SJSA1 (cell line): ENCODE measurements at regions not wholly inside any gene's neighbourhood (a gene's known extent, or its start where the extent isn't known, plus 50 kb on each side); places are given as distances from the start of the nearest gene placed in this dataset.

Source experiments
- DNase-seq, 2 experiments: peaks; one replicate each; pipeline ENCODE4 v3.0.0-alpha.2; 2015 to 2020; ENCODE audit warnings: low spot score in 2 of 2, low read depth in 1 of 2
- H3K27ac ChIP-seq: fragments of 250-450 bp; sonication (Bioruptor Pico); 2 replicates; pipeline ENCODE4 v1.5.1; 2020; ENCODE audit warnings: mild to moderate bottlenecking, moderate library complexity
- H3K27me3 ChIP-seq: fragments of 250-450 bp; sonication (Bioruptor Pico); replicated peaks from 2 replicates; pipeline ENCODE4 v1.5.1; 2020; ENCODE audit warnings: mild to moderate bottlenecking, moderate library complexity
- H3K36me3 ChIP-seq: fragments of 250-450 bp; sonication (Bioruptor Pico); 2 replicates; pipeline ENCODE4 v1.5.1; 2020; ENCODE audit warnings: mild to moderate bottlenecking
- H3K4me1 ChIP-seq: fragments of 250-450 bp; sonication (Bioruptor Pico); replicated peaks from 2 replicates; pipeline ENCODE4 v1.6.1; 2021; ENCODE audit warnings: mild to moderate bottlenecking
- H3K4me3 ChIP-seq: fragments of 250-450 bp; sonication (Bioruptor Pico); 2 replicates; pipeline ENCODE4 v1.5.1; 2020; ENCODE audit warnings: mild to moderate bottlenecking
- H3K9me3 ChIP-seq: fragments of 250-450 bp; sonication (Bioruptor Pico); replicated peaks from 2 replicates; pipeline ENCODE4 v1.5.1; 2020; ENCODE audit warnings: mild to moderate bottlenecking

DNA sequence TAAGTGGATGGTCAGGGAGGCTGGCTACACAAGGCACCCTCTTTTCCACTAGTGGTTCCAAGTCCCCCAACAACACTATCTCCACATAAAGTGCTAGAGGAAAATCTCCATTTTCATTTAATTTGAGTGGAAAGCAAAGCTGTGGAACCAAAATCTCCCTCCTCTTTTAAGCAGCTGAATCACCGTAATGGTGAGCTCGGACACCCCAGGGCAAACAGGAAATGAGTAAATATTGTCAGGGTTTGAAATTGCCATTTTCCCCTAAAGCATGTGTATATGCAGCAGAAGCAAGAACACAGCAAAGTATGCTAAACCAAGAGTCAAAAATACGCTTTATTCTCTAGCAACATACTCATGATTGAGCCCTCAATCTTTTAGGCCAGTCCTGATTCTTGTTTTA, 143.7 kb downstream of the GPAM start:
- Histone ChIP-seq H3K9me3 (no peaks in the 10 kb centered on the region; the same call in 1 of the 2 replicates), H3K27ac (no peak overlapping the region), H3K4me3 (no peak overlapping the region), H3K36me3 (no peaks in the 10 kb centered on the region), H3K4me1 (no peaks in the 10 kb centered on the region), H3K27me3 (no peaks in the 10 kb centered on the region)
- DNase-seq: no peak

DNA sequence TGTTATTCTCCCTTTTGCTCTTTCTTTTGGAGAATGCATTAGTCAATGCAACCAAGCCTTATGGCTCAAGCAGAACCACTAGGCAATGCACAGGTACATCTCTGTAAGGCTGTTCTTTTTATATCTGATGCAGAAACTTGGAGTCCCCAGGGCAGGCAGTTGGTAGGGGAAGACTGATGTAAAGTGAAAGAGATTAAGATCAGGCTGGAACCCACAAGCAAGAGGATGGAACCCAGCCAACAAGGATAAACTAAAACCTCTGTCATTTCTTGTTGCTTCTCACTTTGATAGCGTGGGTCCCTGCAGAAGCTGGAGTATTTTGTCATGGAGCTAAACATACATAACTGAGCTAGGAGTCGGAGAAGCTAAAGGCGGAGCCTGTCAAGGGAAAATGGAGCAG, 142.9 kb downstream of the GPAM start:
- H3K4me3 ChIP-seq: no peak overlapping the region
- H3K9me3 ChIP-seq: no peaks in the 10 kb centered on the region
- H3K27ac ChIP-seq: no peak overlapping the region
- no peak for DNase-seq
- no peaks in the 10 kb centered on the region for H3K36me3 ChIP-seq
- no peaks in the 10 kb centered on the region for H3K4me1 ChIP-seq
- no peaks in the 10 kb centered on the region for H3K27me3 ChIP-seq

DNA sequence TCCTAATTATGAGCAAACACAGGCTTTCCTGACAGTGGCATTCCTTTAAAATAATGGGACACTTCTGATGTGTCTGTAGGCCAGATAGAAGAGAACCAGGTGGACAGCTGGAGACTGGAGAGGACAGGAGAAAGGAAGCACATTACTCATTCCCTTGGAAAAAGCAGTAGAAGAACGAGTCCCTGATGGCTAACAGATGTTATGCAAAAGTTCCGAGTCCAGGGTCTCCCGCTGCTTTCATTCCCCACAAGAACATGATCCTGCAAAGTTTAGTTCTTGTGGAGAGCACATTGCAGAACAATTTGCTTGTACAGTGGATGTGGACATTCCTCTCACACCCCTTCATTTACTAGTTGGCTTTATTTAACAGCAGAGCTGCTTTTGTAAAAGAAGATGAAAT, 137.6 kb downstream of the GPAM start:
- Histone ChIP-seq H3K27me3 (no peaks in the 10 kb centered on the region), H3K4me1 (no peaks in the 10 kb centered on the region), H3K9me3 (no peaks in the 10 kb centered on the region), H3K27ac (no peak overlapping the region), H3K4me3 (no peak overlapping the region), H3K36me3 (no peaks in the 10 kb centered on the region)
- DNase-seq: no peak

DNA sequence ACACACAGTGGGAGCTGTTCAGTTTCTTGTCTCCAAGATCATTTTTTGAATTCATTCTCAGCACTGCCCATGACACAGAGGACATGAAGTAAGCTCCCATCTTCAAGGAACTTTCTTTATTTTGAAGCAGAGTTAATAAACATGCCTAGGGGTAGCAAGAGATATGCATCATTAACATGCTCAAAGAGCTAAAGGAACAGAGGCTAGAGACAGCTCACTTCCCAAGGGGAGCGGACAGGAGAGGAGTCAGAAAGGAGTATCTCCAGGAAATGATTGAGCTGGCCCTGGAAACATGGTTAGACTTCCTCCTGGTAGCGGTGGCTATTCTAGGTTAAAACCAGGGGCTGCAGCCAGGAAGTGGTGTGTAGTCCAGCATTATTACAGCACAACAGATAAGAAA, 135.9 kb downstream of the GPAM start:
- no peaks in the 10 kb centered on the region for H3K4me1 ChIP-seq
- H3K9me3 ChIP-seq: no peaks in the 10 kb centered on the region
- 0 out of 2 replicates have a peak, but pooled peaks cover 4% of the 10 kb centered on the region for H3K27me3 ChIP-seq
- no peak overlapping the region for H3K27ac ChIP-seq
- no peaks in the 10 kb centered on the region for H3K36me3 ChIP-seq
- no peak overlapping the region for H3K4me3 ChIP-seq
- no peak for DNase-seq

DNA sequence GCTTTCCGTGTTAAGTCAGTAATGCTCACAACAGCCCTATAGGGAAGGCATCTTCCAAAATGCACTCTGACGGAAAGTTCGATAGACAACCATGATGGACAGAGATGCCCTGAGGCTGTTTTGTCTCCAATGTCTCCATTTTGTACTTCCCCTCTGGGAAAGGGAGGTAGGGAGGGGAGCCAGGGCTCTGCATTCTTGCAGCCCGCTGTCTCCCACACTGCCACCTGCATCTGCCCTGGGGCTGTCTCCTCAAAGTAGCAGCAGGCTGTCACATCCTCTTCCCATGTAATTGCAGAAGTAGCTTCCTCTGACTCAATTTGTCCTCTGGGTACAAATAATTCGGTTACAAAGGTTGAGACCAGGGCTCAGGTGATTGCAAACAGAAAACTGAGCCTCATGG, 131.4 kb downstream of the GPAM start:
- Histone ChIP-seq H3K27ac (no peak overlapping the region), H3K4me3 (no peak overlapping the region), H3K4me1 (no peaks in the 10 kb centered on the region), H3K9me3 (no peaks in the 10 kb centered on the region), H3K27me3 (0 out of 2 replicates have a peak, but pooled peaks cover 4% of the 10 kb centered on the region), H3K36me3 (no peaks in the 10 kb centered on the region)
- no peak for DNase-seq

DNA sequence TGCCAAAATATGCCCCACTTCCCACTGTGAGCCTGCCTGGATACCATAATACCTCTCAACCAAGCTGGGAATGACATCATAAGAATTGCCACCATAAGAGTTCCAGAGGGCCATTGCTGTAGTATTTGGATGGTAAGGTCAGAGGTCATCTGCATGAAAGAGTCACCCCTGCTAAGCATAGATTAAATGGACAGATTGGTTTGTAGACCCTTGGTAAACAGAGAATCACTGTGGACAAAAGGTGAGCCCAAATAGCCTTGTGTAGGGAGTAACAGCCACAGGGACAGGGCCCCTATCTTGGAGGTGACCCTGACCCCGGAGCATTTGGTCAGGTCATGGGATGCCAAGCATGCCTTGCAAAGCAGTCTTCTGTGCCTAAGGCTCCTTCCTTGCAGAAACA, 129.7 kb downstream of the GPAM start:
- no peak for DNase-seq
- Histone ChIP-seq H3K9me3 (no peaks in the 10 kb centered on the region), H3K27ac (no peak overlapping the region), H3K27me3 (peaks cover 4% of the 10 kb centered on the region; the same call in 1 of the 2 replicates), H3K36me3 (no peaks in the 10 kb centered on the region), H3K4me1 (no peaks in the 10 kb centered on the region), H3K4me3 (no peak overlapping the region)

DNA sequence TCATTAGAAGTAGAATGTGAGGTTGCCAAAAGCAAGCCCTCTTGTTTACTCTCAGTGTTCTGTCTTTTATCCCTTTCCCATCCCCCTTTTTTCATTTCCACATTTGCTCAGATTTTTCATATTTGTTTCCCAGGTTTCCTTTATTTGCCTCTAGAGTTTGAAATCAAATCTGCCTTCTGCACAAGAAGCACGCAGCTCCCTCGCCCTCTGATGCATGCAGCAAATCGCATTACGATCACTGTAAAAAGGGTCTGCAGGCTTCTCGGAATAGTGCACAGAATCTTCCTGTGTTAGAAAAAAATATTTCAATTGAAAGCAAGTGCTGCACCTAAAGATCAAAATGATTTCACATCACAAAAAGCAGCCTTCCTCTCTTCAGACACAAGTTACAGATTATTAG, 129.0 kb downstream of the GPAM start:
- no peak overlapping the region for H3K27ac ChIP-seq
- no peaks in the 10 kb centered on the region for H3K4me1 ChIP-seq
- H3K27me3 ChIP-seq: peaks cover 4% of the 10 kb centered on the region; the same call in 1 of the 2 replicates
- no peaks in the 10 kb centered on the region for H3K36me3 ChIP-seq
- H3K9me3 ChIP-seq: no peaks in the 10 kb centered on the region
- H3K4me3 ChIP-seq: no peak overlapping the region
- DNase-seq: no peak

DNA sequence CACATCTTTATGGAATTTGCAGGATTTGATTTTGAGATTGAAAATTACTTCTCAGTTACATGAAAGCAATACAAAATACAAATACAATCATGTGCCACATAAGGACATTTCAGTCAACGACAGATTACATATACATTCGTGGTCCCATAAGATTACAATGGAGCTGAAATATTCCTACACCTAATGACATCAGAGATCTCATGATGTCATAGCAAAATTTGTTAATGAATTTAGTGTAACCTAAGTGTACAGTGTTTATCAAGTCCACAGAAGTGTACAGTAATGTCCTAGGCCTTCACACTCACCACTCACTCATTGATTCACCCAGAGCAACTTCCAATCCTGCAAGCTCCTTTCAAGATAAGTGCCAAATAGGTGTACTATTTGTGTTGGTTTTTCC, 126.5 kb downstream of the GPAM start:
- Histone ChIP-seq H3K9me3 (no peaks in the 10 kb centered on the region), H3K4me3 (no peak overlapping the region), H3K27ac (no peak overlapping the region), H3K36me3 (no peaks in the 10 kb centered on the region), H3K4me1 (no peaks in the 10 kb centered on the region), H3K27me3 (peaks cover 4% of the 10 kb centered on the region; the same call in 1 of the 2 replicates)
- DNase-seq: no peak

DNA sequence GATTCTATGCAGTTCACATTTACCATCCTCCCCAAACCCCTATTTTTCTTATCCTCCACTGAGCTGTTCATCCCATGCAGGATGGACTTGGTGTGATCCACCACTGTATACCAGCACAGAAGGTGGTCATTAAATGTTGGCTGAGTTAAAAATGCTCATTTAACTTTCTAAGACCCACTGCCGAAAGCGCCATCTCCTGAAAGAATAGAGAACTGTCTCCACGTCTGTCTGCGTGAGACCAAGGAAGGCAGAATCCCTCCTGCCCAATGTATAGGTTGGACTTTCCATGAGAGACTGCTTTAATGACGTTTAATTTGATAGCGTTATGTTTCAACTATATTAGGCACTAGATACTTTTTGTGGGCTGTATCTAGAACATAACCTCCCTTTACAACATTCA, 124.3 kb downstream of the GPAM start:
- DNase-seq: no peak
- Histone ChIP-seq H3K4me3 (no peak overlapping the region), H3K4me1 (no peaks in the 10 kb centered on the region), H3K9me3 (no peaks in the 10 kb centered on the region), H3K27ac (no peak overlapping the region), H3K27me3 (no peaks in the 10 kb centered on the region; the same call in 1 of the 2 replicates), H3K36me3 (no peaks in the 10 kb centered on the region)

DNA sequence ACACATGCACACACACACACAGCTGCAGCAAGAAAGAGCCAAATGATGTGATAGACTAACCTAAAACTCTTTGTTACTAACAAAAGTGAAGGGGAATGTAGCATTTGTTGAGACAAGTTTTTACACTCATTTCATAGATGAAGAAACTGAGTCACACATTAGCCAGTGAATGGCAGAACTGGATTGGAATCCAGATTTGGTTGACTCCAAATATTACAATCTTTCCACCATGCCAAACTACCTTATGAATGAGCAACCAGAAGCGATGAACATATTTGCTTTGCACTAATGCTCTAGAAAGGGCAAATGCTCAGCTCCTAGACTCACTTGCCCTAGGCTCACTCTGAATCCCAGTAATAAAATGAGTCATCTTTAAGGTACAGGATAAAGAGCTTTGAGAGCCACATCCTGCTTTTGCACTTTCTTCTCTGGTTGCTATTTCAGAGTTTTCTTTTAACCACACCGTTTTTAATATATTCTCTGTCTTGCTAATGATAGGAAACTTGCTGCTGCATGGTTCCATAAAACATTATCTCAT, 111.9 kb downstream of the GPAM start:
- Histone ChIP-seq H3K27me3 (no peaks in the 10 kb centered on the region; the same call in 1 of the 2 replicates), H3K9me3 (no peaks in the 10 kb centered on the region), H3K36me3 (no peaks in the 10 kb centered on the region), H3K4me1 (no peaks in the 10 kb centered on the region), H3K4me3 (no peak overlapping the region), H3K27ac (no peak overlapping the region)
- DNase-seq: no peak

DNA sequence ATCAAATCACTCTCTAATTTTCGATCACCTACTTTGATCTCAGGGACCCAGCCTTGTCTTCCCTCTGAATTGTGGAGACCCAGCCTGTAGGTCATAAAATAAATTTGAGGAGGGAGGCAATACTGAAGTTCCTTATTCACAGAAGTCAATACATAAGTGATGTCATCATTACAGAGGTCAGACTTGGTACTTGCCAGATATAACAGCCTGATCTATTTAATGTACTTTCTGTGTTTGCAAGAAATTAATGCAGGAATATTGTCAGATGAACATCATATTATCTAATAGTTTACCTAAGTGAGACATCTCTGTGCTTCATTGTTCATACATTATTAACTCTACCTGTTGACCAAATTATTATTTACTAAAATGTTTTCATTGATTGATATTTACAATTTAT, 105.6 kb downstream of the GPAM start:
- Histone ChIP-seq H3K27me3 (no peaks in the 10 kb centered on the region), H3K9me3 (no peaks in the 10 kb centered on the region), H3K4me1 (no peaks in the 10 kb centered on the region), H3K27ac (no peak overlapping the region), H3K4me3 (no peak overlapping the region), H3K36me3 (no peaks in the 10 kb centered on the region)
- no peak for DNase-seq

DNA sequence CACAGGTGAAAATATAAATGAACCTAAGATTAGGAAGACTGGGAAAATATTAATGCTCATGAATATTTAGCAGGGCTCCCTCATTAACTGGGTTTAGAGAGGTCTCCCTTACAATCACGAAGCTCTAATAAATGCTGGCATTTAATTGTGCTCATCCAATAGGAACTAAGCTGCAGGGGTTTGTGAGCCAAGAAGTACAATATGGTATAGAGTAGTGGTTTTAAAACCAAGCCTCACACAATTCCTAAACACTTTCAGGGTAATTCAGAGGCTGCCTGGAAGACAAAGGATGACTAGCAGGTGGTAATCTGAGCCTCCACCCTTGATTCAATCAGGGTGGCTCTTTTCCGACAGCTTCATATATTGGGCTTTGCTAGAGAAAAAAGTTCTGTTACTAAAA, 103.3 kb downstream of the GPAM start:
- no peak for DNase-seq
- no peaks in the 10 kb centered on the region for H3K27me3 ChIP-seq
- H3K4me1 ChIP-seq: no peaks in the 10 kb centered on the region
- no peaks in the 10 kb centered on the region for H3K36me3 ChIP-seq
- no peak overlapping the region for H3K4me3 ChIP-seq
- H3K9me3 ChIP-seq: no peaks in the 10 kb centered on the region
- H3K27ac ChIP-seq: no peak overlapping the region

DNA sequence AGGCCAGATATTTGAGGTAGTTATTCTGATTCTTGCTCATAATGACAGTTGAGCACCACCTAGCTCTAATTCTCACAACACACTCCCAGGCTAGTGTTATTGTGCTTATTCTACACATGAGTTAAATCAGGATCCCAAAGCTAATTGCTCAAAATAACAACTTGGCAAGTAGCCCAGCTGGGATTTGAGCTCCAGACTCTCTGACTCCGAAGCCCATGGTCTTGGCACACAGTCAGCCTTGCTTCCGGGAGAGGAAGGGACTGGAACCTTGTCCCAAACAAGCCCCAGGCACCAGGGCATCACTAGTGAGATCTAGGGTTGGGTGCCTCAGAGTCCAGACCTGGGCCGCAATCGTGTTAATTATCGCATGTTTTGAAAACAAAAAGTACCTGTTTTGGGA, 101.4 kb downstream of the GPAM start:
- Histone ChIP-seq H3K36me3 (no peaks in the 10 kb centered on the region), H3K27me3 (peaks cover 6% of the 10 kb centered on the region; the same call in 1 of the 2 replicates), H3K9me3 (no peaks in the 10 kb centered on the region), H3K27ac (no peak overlapping the region), H3K4me3 (no peak overlapping the region), H3K4me1 (no peaks in the 10 kb centered on the region)
- no peak for DNase-seq

DNA sequence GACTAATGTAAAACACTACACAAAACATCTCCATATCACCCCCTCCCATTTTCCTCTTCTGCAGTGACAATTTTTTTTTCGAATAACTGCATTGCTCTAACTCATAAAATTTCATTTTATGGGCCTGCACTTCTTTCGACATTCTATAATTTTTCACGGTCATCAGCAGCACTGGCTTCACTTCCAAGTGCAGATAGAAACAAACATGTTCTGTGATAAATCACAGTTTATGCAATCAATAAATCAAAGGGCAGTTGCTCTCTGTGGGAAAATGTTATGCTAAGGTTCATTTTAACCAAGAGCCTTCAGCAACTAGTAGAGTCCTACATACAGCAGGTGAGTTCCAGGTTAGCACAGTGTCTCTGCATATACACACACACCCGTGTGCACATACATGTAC, 100.1 kb downstream of the GPAM start:
- Histone ChIP-seq H3K36me3 (no peaks in the 10 kb centered on the region), H3K4me1 (no peaks in the 10 kb centered on the region), H3K9me3 (no peaks in the 10 kb centered on the region)

DNA sequence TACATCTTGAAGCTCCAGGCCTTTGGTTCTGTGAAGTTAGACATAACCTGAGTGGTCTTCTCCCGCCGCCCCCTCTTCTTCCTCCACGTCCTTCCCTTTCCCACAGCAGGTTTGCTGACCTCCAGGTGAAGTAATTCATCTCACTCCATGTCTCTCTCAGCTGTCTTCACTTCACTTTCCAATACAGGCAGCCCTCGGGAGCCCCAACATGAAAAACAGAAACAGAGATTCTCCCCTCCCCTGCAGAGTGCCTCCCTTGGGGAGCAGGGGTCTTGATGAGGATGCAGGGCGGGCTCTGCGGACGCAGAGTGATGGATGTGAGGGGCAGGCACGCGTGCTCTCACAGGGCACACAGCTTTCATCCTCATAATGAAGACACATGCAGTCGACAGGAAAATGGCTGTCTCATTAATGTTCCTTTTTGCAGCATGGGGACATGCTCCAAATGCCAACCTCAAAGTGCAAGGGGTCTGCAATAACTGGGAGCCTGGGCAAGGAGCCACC, 95.6 kb downstream of the GPAM start:
- Histone ChIP-seq H3K4me3 (no peak overlapping the region), H3K9me3 (no peaks in the 10 kb centered on the region), H3K4me1 (no peaks in the 10 kb centered on the region), H3K27ac (no peak overlapping the region), H3K27me3 (peaks cover 11% of the 10 kb centered on the region; the same call in 1 of the 2 replicates), H3K36me3 (no peaks in the 10 kb centered on the region)
- DNase-seq: no peak

More for the DNA sequence above, 100.1 kb downstream of the GPAM start:
- no peak for DNase-seq
- Histone ChIP-seq H3K27me3 (peaks cover 11% of the 10 kb centered on the region; the same call in 1 of the 2 replicates), H3K4me3 (no peak overlapping the region), H3K27ac (no peak overlapping the region)
